GM12891 (cell line): ENCODE measurements at regions not wholly inside any gene's neighbourhood (a gene's known extent, or its start where the extent isn't known, plus 50 kb on each side); places are given as distances from the start of the nearest gene placed in this dataset.
"Not testable (repeated sequence)": the region's sequence is repeated elsewhere in the genome, so short reads cannot be mapped to it uniquely, and the experiment has no call there.

ENCODE experiments used
- DNase-seq: peaks from one replicate; pipeline ENCODE4 v3.0.0; 2011; ENCODE audit warnings: low spot score; ENCODE audit not compliant: insufficient read length
- FAIRE-seq: peaks from 2 replicates; lab custom pipeline; 2011; peaks lifted over from hg19 to GRCh38; lab: Jason Lieb, UNC
- PAX5 ChIP-seq: IDR thresholded peaks from 2 replicates; pipeline ENCODE4 v1.6.1; 2011; ENCODE audit warnings: low read length, moderate library complexity, mild to moderate bottlenecking; ENCODE audit not compliant: insufficient read depth, severe bottlenecking
- POLR2A ChIP-seq: IDR thresholded peaks from 2 replicates; pipeline ENCODE4 v1.6.1; 2011; ENCODE audit warnings: low read depth, low read length, control low read depth
- POLR2AphosphoS5 ChIP-seq: IDR thresholded peaks from 2 replicates; pipeline ENCODE4 v1.6.1; 2011; ENCODE audit warnings: low read depth, low read length, control low read depth
- POU2F2 ChIP-seq: IDR thresholded peaks from 2 replicates; pipeline ENCODE4 v1.6.1; 2011; ENCODE audit warnings: low read depth, mild to moderate bottlenecking, control low read depth, low read length, moderate library complexity
- SPI1 ChIP-seq: IDR thresholded peaks from 2 replicates; pipeline ENCODE4 v1.6.1; 2011; ENCODE audit warnings: low read depth, low read length, control low read depth
- TAF1 ChIP-seq: IDR thresholded peaks from 2 replicates; pipeline ENCODE4 v1.6.1; 2011; ENCODE audit warnings: low read depth, low read length, control low read depth

- no peak for FAIRE-seq
- TF ChIP-seq POLR2A = no peak
- no peak for TF ChIP-seq POU2F2
- TF ChIP-seq SPI1 = peak; percentile 37
- DNase-seq = no peak
Measured at GRCh38 chr10:63836666-63837442, 315.7 kb downstream of the REEP3 start.

- TF ChIP-seq PAX5 (no peak), POU2F2 (no peak), POLR2AphosphoS5 (no peak), POLR2A (no peak), TAF1 (no peak)
- DNase-seq (no peak), FAIRE-seq (no peak)
Measured at GRCh38 chr10:63841761-63842160, 320.6 kb downstream of the REEP3 start.

- no peak for DNase-seq
- FAIRE-seq = no peak
- TF ChIP-seq SPI1 (no peak), POLR2AphosphoS5 (no peak), PAX5 (no peak), POU2F2 (no peak), POLR2A (no peak), TAF1 (no peak)
Measured at GRCh38 chr10:63843107-63843506, 321.9 kb downstream of the REEP3 start.

- DNase-seq, FAIRE-seq: not testable (repeated sequence)
Measured at GRCh38 chr10:63848871-63849270, 327.7 kb downstream of the REEP3 start.

GRCh38 chr10:63862860-63863259, 341.7 kb downstream of the REEP3 start:
- TF ChIP-seq TAF1 (no peak), POLR2A (no peak), POU2F2 (no peak), PAX5 (no peak), SPI1 (no peak)
- no peak for FAIRE-seq

GRCh38 chr10:63865210-63865609, 344.0 kb downstream of the REEP3 start:
- DNase-seq = no peak
- no peak for FAIRE-seq
- TF ChIP-seq PAX5 = no peak
- no peak for TF ChIP-seq POLR2AphosphoS5
- no peak for TF ChIP-seq POU2F2
- no peak for TF ChIP-seq TAF1
- no peak for TF ChIP-seq POLR2A
- no peak for TF ChIP-seq SPI1

More at GRCh38 chr10:63862860-63863259, 341.7 kb downstream of the REEP3 start:
- no peak for DNase-seq

- TF ChIP-seq POU2F2 (no peak), POLR2A (no peak)
- FAIRE-seq = peak; percentile 90
- DNase-seq = peak; percentile 34
Measured at GRCh38 chr10:63866075-63866746, 345.0 kb downstream of the REEP3 start.

- FAIRE-seq (peak; percentile 20), DNase-seq (no peak)
Measured at GRCh38 chr10:63866747-63867140, 345.5 kb downstream of the REEP3 start.

GRCh38 chr10:63878428-63878827, 357.2 kb downstream of the REEP3 start:
- DNase-seq (no peak), FAIRE-seq (no peak)
- TF ChIP-seq POU2F2 (no peak), POLR2AphosphoS5 (no peak), POLR2A (no peak), TAF1 (no peak), SPI1 (no peak), PAX5 (no peak)

More at GRCh38 chr10:63866747-63867140, 345.5 kb downstream of the REEP3 start:
- TF ChIP-seq POLR2A (no peak), SPI1 (no peak), POLR2AphosphoS5 (no peak), TAF1 (no peak), POU2F2 (no peak), PAX5 (no peak)

- no peak for TF ChIP-seq TAF1
- no peak for TF ChIP-seq POLR2A
- no peak for TF ChIP-seq POU2F2
- no peak for TF ChIP-seq POLR2AphosphoS5
- no peak for TF ChIP-seq PAX5
- no peak for TF ChIP-seq SPI1
- no peak for FAIRE-seq
- no peak for DNase-seq
Measured at GRCh38 chr10:63883861-63884260, 362.7 kb downstream of the REEP3 start.

- FAIRE-seq (no peak), DNase-seq (no peak)
- TF ChIP-seq PAX5 (no peak), POLR2A (no peak), SPI1 (no peak), POU2F2 (no peak), POLR2AphosphoS5 (no peak), TAF1 (no peak)
Measured at GRCh38 chr10:63884426-63884825, 363.2 kb downstream of the REEP3 start.
